Activated CD4-positive, alpha-beta T cell treated with anti-CD3 and anti-CD28 coated beads, Interleukin-2, amount 10 ng/mL, durations not matched to agents 24 days and 14 days (primary cell): ENCODE measurements at regions not wholly inside any gene's neighbourhood (a gene's known extent, or its start where the extent isn't known, plus 50 kb on each side); places are given as distances from the start of the nearest gene placed in this dataset.
"Not testable (repeated sequence)": the region's sequence is repeated elsewhere in the genome, so short reads cannot be mapped to it uniquely, and the experiment has no call there.

Experiments used
- DNase-seq: peaks from one replicate; pipeline ENCODE4 v3.0.0; 2022
- H3K27ac Mint-ChIP-seq: one replicate; pipeline ENCODE4 v1.8.0; 2022; ENCODE audit warnings: mild to moderate bottlenecking, mixed read lengths
- H3K27me3 Mint-ChIP-seq: one replicate; pipeline ENCODE4 v1.8.0; 2022; ENCODE audit warnings: mixed read lengths
- H3K36me3 Mint-ChIP-seq: one replicate; pipeline ENCODE4 v1.8.0; 2022; ENCODE audit warnings: low read depth, mild to moderate bottlenecking, mixed read lengths
- H3K4me1 Mint-ChIP-seq: one replicate; pipeline ENCODE4 v1.8.0; 2021; ENCODE audit warnings: mixed read lengths
- H3K4me3 Mint-ChIP-seq: one replicate; pipeline ENCODE4 v1.8.0; 2022; ENCODE audit warnings: mild to moderate bottlenecking, moderate library complexity, mixed read lengths
- H3K9me3 Mint-ChIP-seq: one replicate; pipeline ENCODE4 v1.8.0; 2021; ENCODE audit warnings: mixed read lengths
- intact Hi-C: fragments of 100-400 bp; cut with micrococcal nuclease; formaldehyde crosslinking; loops from one replicate; pipeline ENCODE4 v1.15.1; 2023

DNA sequence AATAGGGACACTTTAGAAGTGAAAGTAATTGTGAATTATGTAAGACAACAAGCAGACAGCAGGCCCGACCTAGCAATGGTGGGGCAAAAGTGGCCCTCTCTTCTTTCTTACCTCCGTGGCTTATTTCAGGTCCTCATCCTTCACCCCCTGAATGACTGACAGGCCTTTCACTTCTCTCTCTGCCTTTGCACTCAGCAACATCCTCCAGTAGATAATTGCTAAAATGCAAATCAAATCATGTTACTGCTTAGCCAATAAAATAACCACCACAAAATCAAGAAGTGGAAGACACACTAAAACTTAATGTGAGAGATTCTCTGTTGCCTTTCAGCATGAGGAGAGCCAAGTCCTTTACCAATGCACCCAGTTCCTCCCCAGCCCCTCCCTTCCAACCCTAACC is 274.6 kb upstream of the ZNF32 start:
- H3K36me3 Mint-ChIP-seq = no peaks in the 10 kb centered on the region
- no peak for DNase-seq

GRCh38 chr10:43922335-43923280 is 273.9 kb upstream of the ZNF32 start:
- Mint-ChIP-seq H3K36me3 (no peaks in the 10 kb centered on the region), H3K27ac (no peak overlapping the region), H3K27me3 (peaks cover 16% of the 10 kb centered on the region), H3K4me3 (no peak overlapping the region), H3K4me1 (no peaks in the 10 kb centered on the region), H3K9me3 (no peaks in the 10 kb centered on the region)
- DNase-seq = no peak
- intact Hi-C loops = no loop called here

More for the DNA sequence above, 274.6 kb upstream of the ZNF32 start:
- peaks cover 9% of the 10 kb centered on the region for H3K27me3 Mint-ChIP-seq
- H3K9me3 Mint-ChIP-seq = no peaks in the 10 kb centered on the region
- H3K4me1 Mint-ChIP-seq = no peaks in the 10 kb centered on the region
- intact Hi-C loops = no loop called here
- no peak overlapping the region for H3K27ac Mint-ChIP-seq
- no peak overlapping the region for H3K4me3 Mint-ChIP-seq

DNA sequence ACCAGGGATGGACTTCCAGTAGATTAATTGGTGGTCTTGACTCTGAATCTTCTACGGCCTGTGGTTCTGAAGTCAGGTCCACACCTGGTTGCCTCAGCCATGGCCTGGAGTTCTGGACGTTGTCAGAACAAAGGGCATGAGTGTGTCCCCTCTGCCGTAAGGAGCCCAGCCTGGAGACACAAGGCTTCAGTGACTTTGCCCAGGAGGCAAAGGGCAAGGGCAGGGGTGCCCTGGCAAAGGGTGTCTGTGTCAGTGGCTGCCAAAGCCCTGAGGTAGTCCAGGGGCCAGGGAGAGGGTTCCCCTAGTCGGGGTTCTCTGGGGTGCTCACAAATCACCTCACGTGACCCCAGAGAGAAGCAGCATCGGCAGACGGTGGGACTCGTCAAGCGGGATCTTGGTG is 273.2 kb upstream of the ZNF32 start:
- no peaks in the 10 kb centered on the region for H3K4me1 Mint-ChIP-seq

GRCh38 chr10:43921478-43921877 is 272.8 kb upstream of the ZNF32 start:
- DNase-seq = no peak
- Mint-ChIP-seq H3K4me1 (no peaks in the 10 kb centered on the region), H3K27me3 (peaks cover 19% of the 10 kb centered on the region), H3K9me3 (no peaks in the 10 kb centered on the region), H3K36me3 (no peaks in the 10 kb centered on the region), H3K27ac (no peak overlapping the region), H3K4me3 (no peak overlapping the region)
- intact Hi-C loops = no loop called here

More for the DNA sequence above, 273.2 kb upstream of the ZNF32 start:
- H3K9me3 Mint-ChIP-seq = no peaks in the 10 kb centered on the region
- H3K36me3 Mint-ChIP-seq = no peaks in the 10 kb centered on the region
- H3K27me3 Mint-ChIP-seq = peaks cover 19% of the 10 kb centered on the region
- intact Hi-C loops = no loop called here
- no peak for DNase-seq
- no peak overlapping the region for H3K4me3 Mint-ChIP-seq
- no peak overlapping the region for H3K27ac Mint-ChIP-seq

DNA sequence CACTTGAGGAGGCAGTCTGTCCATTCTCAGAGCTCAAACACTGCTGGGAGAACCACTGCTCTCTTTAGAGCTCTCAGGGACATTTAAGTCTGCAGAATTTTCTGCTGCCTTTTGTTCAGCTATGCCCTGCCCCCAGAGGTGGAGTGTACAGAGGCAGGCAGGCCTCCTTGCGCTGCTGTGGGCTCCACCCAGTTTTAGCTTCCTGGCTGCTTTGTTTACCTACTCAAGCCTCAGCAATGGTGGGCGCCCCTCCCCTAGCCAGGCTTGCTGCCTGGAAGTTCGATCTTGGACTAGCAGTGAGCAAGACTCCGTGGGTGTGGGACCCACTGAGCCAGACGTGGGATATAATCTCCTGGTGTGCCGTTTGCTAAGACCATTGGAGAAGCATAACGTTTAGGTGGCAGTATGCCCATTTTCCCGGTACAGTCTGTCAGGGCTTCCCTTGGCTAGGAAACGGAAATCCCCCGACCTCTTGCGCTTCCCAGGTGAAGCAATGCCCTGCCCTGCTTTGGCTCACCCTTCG is 271.6 kb upstream of the ZNF32 start:
- intact Hi-C loops, DNase-seq, H3K27ac Mint-ChIP-seq: not testable (repeated sequence)

DNA sequence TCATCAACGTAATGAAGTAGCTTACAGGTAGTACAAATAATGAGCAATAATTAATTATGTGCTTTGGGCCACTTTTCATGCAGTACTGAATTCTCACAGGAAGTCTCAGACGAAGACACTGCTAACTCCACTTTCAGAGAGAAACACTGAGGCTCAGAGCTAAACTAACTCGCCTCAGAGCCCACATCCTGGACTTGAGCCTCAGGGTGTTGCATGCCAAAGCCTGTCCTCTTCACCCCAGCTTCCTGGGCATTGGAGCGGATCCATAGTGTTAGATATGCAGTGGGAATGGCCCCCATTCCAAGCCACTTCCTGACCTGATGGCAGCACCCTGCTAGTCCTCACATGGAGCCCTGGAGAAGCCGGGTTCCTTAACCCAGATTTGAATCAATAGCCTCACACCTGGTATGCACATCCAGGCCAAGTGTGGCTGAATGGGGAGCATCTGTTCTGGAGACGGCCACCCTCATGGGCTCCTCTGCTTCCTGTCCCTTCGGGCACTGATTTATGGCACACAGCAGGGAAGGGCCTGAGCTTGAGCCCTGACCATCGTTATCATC is 265.1 kb upstream of the ZNF32 start:
- Mint-ChIP-seq H3K9me3 (no peaks in the 10 kb centered on the region), H3K4me1 (no peaks in the 10 kb centered on the region), H3K36me3 (no peaks in the 10 kb centered on the region), H3K27me3 (peaks cover 19% of the 10 kb centered on the region), H3K4me3 (no peak overlapping the region), H3K27ac (no peak overlapping the region)
- DNase-seq = no peak
- intact Hi-C loops = no loop called here

More for the DNA sequence above, 271.6 kb upstream of the ZNF32 start:
- H3K9me3 Mint-ChIP-seq, H3K4me1 Mint-ChIP-seq, H3K4me3 Mint-ChIP-seq, H3K36me3 Mint-ChIP-seq: not testable (repeated sequence)
- peaks cover 22% of the 10 kb centered on the region for H3K27me3 Mint-ChIP-seq

GRCh38 chr10:43912469-43912868 is 263.8 kb upstream of the ZNF32 start:
- Mint-ChIP-seq H3K9me3 (no peaks in the 10 kb centered on the region), H3K36me3 (no peaks in the 10 kb centered on the region), H3K27ac (no peak overlapping the region), H3K4me3 (no peak overlapping the region), H3K4me1 (no peaks in the 10 kb centered on the region), H3K27me3 (peaks cover 11% of the 10 kb centered on the region)
- intact Hi-C loops = no loop called here
- no peak for DNase-seq

GRCh38 chr10:43906490-43906889 is 257.8 kb upstream of the ZNF32 start:
- no peaks in the 10 kb centered on the region for H3K9me3 Mint-ChIP-seq
- no peaks in the 10 kb centered on the region for H3K36me3 Mint-ChIP-seq
- no peaks in the 10 kb centered on the region for H3K4me1 Mint-ChIP-seq
- no peak overlapping the region for H3K27ac Mint-ChIP-seq
- no peak overlapping the region for H3K4me3 Mint-ChIP-seq
- DNase-seq = no peak
- peaks cover 17% of the 10 kb centered on the region for H3K27me3 Mint-ChIP-seq
- intact Hi-C loops = no loop called here

- H3K4me3 Mint-ChIP-seq = no peak overlapping the region
- no peaks in the 10 kb centered on the region for H3K36me3 Mint-ChIP-seq
- H3K27me3 Mint-ChIP-seq = peaks cover 17% of the 10 kb centered on the region
- intact Hi-C loops = no loop called here
- H3K9me3 Mint-ChIP-seq = no peaks in the 10 kb centered on the region
- H3K4me1 Mint-ChIP-seq = no peaks in the 10 kb centered on the region
- no peak for DNase-seq
- H3K27ac Mint-ChIP-seq = no peak overlapping the region
Observed at GRCh38 chr10:43905512-43906236, 257.0 kb upstream of the ZNF32 start.

DNA sequence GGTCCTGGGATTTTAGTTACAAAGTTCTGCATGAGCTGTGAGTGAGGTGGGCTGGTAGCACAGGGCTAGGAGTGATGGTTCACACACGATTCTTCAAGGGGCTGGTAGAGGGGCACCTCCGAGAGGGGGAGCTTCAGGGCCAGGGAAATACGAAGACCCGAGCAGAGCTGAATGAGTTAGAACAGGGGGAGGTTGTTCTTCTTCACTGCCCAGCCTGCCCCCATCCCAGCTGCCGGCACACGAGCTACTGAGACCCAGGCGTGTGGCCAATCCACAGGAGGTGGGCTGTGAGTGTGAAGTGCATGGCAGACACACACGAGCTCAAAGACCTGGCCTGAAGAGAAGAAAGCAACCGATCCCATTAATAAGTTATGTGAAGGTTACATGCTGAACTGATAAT is 256.2 kb upstream of the ZNF32 start:
- Mint-ChIP-seq H3K9me3 (no peaks in the 10 kb centered on the region), H3K27me3 (peaks cover 17% of the 10 kb centered on the region), H3K27ac (no peak overlapping the region), H3K4me1 (no peaks in the 10 kb centered on the region), H3K4me3 (no peak overlapping the region), H3K36me3 (no peaks in the 10 kb centered on the region)
- no peak for DNase-seq
- intact Hi-C loops = no loop called here

GRCh38 chr10:43904301-43904700 is 255.6 kb upstream of the ZNF32 start:
- H3K36me3 Mint-ChIP-seq = no peaks in the 10 kb centered on the region
- intact Hi-C loops = no loop called here
- H3K9me3 Mint-ChIP-seq = no peaks in the 10 kb centered on the region
- H3K27ac Mint-ChIP-seq = no peak overlapping the region
- H3K27me3 Mint-ChIP-seq = peaks cover 17% of the 10 kb centered on the region
- DNase-seq = no peak
- no peaks in the 10 kb centered on the region for H3K4me1 Mint-ChIP-seq
- H3K4me3 Mint-ChIP-seq = no peak overlapping the region

GRCh38 chr10:43903451-43903850 is 254.8 kb upstream of the ZNF32 start:
- H3K27ac Mint-ChIP-seq = no peak overlapping the region
- H3K27me3 Mint-ChIP-seq = peaks cover 17% of the 10 kb centered on the region
- intact Hi-C loops = no loop called here
- H3K36me3 Mint-ChIP-seq = no peaks in the 10 kb centered on the region
- no peaks in the 10 kb centered on the region for H3K4me1 Mint-ChIP-seq
- no peak overlapping the region for H3K4me3 Mint-ChIP-seq
- no peaks in the 10 kb centered on the region for H3K9me3 Mint-ChIP-seq
- DNase-seq = no peak

GRCh38 chr10:43902842-43903241 is 254.2 kb upstream of the ZNF32 start:
- no peak for DNase-seq
- H3K27me3 Mint-ChIP-seq = peaks cover 15% of the 10 kb centered on the region
- no peak overlapping the region for H3K27ac Mint-ChIP-seq
- H3K9me3 Mint-ChIP-seq = no peaks in the 10 kb centered on the region
- no peak overlapping the region for H3K4me3 Mint-ChIP-seq
- no peaks in the 10 kb centered on the region for H3K36me3 Mint-ChIP-seq
- H3K4me1 Mint-ChIP-seq = no peaks in the 10 kb centered on the region
- intact Hi-C loops = no loop called here
